TTC549 (cell line): ENCODE measurements at regions not wholly inside any gene's neighbourhood (a gene's known extent, or its start where the extent isn't known, plus 50 kb on each side); places are given as distances from the start of the nearest gene placed in this dataset.

Experiments used
- FAIRE-seq: peaks from 2 replicates; lab custom pipeline; 2012; peaks lifted over from hg19 to GRCh38; lab: Jason Lieb, UNC

DNA sequence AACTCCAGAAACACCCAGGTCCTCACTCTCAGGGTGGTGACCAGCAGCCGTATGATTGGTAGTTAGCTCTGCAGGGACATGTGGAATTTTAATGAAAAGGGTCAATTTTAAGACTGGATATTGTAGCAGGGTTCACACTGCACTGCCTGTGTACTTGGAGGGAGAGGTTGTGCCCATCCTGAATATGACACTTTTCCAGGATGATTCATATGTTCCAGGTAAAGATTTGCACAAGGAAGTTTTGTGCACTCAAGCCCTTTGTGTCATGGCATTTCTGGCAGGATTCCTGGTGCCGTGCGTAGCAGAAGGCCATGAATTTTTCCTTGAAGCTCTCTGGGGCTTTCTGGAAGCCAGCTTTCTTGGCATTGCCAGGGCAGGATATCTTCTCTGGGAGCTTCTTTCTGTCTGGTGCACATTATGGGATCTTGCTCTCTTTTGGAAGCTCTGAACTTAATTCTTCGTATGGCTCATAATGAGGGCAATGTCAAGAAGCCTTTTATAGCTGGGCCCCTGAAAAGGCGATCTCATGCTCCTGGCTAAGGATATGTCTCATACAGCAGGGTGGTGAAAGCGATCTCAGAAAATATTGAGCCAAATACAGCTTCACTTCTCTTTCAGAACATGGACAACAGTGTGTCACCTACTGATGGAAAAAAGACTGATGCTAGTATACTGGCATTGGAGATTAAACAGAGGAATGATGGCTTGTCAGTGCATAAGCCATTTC is 1133.9 kb downstream of the AACS start:
- FAIRE-seq, result no peak

DNA sequence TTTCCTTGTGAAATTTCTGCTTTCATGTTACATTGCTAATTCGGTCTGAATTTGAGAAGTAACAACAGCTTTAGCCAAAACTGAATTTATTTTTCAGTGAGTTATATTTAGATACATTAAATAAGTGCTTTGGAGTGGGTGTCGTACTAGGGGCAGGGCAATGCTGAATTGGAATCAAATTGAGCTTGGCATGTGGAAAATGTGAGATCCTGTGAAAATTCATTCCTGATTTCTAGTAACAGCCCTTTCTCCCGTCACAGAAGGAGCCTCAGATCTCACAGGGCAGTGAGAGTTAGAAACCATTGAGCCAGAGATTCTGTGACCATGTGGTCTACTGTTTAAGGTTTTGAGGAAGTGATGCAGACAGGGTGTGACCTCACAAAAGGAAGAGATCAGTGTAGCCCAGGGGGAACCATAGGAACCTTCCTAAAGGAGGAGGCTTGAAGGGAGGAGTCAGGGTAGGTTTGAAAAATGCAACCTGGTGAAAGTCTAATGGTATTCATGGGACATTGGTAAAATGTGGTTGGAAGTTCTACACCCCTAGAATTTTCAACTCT is 1136.8 kb downstream of the AACS start:
- no peak for FAIRE-seq

DNA sequence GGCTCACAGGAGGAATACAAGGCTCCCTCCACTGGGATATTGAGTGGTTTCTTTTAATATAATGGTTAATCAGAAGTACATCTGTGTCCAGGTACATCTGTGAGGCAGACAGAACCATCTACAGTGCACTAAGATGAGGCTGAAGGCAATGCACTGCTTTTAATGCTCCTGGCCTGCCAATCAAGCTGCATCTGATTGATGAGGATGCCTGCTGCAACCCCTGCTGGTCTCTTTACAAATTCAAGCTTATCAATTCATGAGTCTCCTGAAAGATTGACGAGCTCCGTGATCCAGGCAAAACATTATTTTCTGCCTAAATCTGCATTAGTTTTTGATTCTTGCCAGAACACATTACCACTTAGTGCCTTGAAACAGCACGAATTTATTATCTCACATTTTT is 1139.1 kb downstream of the AACS start:
- FAIRE-seq, result no peak

DNA sequence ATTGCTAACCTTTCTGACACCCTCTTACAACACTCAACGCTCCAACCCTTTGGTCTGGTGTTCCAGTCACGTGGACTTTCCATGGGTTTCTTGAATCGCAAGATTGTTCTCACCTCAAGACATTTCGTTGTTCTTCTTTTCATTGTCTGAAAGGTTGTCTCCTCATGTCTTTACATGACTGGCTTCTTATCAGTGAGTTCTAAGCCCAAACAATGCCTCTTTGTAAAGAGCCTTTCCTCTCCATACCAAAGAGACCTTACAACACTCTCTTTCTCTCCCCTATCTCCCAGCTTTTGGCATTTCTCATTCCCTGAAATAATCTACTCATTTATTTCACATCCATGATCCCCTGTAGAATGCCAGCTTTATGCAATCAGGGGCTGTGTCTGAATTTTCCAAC is 1144.8 kb downstream of the AACS start:
- FAIRE-seq, result no peak

DNA sequence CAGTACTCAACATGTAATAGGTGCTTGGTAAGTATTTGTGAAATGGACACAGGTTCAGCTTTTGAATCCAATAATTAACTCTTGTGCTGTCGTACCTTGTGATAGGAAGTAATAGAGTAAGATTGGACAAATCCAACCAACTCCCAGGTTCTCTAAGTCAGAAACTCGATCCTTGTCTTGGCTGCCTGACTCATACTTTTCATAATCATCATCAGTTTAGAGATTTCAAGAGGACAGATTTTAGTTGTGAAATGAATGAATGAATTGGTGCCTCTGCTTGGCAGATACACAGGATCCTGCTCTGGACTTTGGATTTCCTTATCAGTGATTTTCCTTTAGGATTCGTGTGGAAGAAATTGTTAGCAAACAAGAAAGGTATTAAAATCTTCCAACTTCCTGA is 1145.2 kb downstream of the AACS start:
- FAIRE-seq, result no peak

DNA sequence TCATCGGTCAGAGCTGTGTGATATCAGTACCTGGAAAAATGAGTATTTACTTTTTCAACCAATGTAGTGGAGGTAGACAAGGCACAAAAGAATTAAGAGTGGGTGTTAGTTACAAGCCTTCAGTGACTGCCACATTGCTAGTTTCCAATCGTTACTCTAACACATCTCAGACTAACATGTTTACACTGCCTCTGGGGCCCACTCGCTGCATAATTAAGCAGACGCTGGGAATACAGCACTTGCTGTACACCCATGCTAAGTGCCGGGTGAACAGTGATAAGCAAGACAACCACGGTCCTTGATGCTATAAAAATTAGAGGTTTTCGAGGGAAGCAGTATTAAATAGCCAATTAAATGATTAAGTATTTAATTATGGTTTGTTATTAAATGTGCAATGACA is 1147.6 kb downstream of the AACS start:
- no peak for FAIRE-seq

DNA sequence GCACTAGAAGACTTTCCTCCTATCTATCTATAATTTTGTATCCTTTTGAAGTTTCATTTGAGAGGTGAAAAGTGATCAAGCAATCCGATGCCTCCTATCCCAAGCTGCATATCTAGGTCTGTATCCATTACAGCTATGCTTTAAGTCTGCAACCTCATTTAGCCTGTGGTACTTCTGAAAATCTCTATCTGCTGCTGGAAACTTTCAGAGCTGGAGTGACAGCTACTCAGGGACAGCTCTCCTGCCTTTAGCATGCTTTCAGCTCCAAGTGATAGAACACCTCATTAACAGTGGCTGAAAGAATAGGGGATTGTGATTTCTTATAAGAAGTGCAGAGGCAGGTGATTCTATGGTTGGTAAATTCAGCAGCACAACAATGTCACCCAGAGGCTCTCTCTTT is 1153.5 kb downstream of the AACS start:
- no peak for FAIRE-seq

DNA sequence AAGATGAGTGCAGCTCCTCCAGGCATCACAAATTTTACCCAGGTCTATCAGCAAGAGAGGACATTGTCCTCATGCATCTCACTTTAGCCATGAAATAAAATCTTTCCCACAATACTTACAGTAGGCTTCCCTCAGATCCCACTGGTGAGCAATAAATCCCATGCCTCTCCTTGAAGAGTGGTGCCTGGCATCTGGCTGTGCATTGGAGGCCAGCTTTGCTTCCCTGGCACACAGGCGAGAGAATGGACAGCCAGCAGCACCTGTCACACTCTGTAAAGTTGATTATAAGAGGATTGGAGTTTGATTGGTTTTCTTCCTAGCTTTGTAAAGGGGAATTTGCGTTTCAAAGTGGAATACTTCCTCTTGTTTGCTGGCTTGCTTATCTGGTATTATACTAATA is 1153.9 kb downstream of the AACS start:
- FAIRE-seq, result no peak

DNA sequence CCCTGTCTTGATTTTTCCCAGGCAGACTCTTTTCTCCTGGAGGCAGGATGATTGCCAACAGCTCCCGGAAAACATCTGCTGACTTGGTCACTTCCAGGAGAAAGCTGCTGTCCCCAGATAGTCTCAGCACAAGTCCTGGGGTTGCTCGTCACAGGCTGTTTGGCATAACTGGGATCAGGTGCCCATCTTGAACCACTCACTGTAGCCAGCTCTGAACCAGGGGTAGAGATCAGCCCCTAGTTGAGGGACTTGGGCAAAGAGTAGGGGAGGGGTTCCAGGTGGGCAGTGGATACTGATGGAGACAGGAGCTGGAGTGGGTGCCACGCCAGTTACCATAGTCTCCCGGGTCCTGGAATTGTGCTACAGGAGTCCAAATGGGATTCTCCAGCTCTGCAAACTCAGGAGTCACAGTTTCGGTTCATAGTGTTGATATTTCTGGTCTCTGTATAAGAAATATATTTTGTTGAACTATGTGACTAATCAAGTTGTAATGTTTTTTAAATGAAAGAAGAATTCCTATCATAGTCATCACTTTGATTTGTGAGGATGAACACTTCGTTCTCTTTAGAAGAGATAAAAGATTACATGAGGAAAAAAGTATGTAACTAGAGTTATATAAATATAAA is 1154.5 kb downstream of the AACS start:
- FAIRE-seq, result no peak

DNA sequence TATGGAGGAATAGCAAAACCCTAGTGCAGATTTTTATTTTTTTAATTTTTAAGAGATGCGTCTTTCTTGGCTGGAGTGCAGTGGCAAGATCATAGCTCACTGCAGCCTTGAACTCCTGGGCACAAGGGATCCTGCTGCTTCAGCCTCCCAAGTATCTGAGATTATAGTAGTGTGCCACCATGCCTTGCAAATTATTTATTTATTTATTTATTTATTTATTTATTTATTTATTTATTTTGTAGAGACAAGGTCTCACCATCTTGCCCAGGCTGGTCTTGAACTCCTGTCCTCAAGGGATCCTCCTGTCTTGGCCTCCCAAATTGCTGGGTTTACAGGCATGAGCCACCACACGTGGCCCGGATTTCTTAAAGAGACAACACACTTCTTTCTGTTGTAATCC is 1158.8 kb downstream of the AACS start:
- no peak for FAIRE-seq

DNA sequence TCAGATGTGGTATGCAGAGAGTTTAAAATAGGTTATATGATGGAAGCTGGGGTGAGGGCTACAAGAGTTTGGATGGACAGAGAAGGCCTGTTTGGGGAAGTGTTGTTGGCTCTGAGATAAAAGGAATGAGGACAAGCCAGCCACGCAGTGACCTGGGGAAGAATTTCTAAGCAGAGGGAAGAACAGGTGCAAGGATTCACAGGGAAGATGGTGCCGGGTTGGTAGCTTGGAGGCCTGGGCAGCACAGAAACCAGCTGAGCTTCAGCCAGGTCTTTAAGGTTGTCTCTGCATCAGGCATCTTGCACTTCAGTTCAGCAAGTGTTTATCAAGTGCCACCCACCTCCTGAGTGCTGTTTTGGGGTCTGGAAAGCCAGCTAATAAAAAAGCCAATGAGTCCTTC is 1163.7 kb downstream of the AACS start:
- no peak for FAIRE-seq

DNA sequence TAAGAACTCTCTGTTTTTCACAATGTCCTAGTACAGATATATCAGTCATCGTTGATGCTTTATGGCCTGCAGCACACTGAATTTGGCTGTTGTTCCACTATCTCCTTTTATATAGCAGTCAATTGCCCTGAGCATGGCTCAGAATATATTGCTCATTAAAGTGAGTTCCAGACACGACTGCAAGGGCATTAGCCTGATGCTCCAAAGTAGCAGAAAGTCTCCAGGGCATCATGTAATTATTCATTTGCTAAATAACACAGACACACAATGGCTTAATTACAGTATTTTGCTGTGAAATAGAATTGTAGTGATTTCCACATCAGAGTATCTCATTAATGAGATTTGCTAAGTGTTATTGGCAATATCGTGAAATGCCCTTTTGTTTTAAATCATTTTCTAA is 1167.5 kb downstream of the AACS start:
- no peak for FAIRE-seq

DNA sequence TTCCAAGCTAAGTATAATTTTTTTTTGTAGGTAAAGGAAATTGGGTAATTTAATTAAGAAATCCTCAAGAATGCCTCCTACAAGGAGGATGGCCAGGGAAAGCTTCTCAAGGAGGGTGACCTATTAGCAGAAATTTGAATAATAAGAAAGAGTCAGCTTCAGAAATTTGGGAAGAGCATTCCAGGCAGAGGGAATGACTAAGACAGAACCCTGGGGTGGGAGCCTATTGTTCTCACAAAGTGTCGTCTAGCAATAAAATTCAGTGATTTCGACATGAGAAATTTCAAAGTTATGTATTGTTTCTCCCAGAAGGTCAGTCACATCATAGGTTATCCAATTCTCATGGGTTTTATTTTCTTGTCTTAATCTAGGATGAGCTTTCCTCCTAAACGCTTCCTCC is 1168.4 kb downstream of the AACS start:
- no peak for FAIRE-seq

DNA sequence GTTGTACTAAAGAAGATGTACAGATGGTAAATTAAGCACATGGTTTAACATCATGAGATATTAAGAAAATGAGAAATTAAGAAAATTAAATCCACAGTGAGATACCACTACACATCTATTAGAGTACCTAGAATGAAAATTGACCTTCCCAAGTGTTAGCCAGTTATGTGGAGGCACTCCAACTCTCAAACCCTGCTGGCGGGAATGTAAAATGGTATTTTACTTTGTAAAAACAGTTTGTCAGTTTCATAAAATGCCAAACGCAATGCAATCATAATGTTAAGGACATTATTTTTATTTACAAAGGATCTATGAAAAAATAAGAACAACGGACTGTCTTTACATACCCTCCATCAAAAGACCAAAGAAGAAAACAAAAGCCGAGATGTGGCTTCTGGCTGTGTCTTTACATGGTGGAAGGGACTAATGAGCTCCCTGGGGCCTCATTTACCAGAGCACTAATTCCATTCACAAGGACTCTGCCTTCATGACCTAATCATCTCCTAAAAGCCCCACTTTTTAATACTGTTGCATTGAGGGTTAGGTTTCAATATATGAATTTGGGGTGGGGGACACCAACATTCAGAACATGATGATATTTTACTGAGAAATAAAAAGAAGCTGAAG is 1178.7 kb downstream of the AACS start:
- FAIRE-seq, result no peak

DNA sequence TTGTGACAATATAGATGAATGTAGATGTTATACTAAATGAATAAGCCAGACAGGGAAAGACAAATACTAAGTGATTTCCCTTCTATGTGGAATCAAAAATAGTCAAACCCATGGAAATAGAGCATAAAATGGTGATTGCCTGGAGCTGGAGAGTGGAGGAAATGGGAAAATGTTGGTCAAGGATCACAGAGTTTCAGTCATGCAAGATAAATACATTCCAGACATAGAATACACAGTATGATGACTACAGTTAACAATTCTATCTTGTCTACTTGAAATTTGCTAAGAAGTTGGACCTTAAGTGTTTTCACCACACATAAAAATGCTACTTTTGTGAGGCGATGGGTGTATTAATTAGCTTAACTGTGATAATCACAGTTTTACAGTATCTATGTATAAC is 1182.7 kb downstream of the AACS start:
- no peak for FAIRE-seq

DNA sequence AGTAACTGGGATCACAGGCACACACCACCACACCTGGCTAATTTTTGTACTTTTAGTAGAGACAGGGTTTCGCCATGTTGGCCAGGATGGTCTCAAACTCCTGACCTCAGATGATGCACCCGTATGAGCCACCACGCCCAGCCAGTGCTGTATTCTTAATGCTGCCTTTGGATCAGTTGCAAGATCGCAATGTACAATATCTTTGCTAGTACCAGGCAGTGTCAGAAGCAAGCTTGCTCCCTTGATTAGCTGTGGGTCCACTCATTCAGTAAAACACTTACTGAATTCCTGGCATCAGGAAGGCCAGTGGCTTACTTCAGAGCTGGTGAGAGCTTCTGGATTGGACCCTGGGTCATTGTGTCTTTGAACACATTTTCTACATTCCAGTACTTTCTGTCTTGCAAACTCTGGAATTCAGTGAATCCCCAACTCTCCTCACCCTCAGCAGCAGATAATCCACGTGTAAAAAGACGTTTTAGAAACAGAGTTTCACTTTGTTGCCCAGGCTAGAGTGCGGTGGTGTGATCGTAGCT is 1183.7 kb downstream of the AACS start:
- FAIRE-seq, result no peak

DNA sequence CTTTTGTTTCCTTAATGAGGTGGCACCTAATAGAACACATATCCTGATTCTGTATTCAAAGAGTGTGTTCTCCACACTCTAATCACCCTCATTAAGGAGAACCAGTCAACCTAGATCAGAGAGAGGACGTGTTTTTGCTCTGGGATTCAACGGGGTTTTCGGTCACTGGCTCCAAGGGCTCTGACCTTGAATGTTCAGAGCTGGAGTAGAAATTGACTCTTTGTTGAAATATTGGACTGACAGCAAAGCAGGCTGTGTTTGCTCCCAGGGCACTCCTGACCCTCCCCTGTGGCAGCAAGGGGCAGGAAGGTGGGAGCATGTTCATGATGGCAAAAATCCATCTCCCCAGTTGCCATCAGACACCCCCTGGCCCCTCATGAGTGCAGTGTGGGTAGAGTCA is 1193.0 kb downstream of the AACS start:
- FAIRE-seq, result no peak

DNA sequence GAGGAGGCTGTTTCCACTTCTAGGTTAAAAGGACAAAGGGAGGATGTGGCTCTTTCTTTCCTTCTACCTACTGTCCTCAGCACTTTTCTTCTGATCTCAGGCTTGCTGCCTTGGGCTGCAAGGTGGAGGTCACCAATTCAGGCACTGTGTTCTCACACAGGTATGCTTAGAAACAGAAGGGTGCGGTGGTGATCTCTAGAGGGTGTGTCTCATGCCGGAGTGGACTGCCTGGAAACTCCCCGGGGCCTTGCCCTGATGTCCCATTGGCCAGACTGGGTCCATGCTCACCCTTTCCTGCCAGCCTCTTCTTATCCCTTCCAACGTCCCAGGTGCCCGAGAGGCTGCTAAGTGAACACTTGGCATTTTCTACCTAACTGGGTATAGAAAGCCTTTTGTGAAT is 1197.6 kb downstream of the AACS start:
- FAIRE-seq, result no peak

DNA sequence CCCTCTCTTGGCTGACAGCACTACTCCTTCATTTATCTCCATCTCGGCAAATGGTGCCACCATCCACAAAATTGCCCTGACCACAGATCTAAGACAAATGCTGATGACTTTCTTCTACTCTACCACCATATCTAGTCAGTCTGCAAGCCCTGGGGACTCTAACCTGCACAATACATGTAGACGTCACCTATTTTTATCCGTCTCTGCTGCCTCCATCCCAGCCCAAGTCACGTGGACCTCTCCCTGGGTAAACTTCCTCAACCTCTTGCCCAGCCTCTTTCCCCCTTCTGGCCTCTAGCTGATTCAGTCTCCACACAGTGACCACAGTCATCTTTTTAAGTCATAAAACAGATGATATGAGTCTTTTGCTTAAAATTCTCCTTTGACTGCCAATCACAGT is 1203.0 kb downstream of the AACS start:
- FAIRE-seq, result no peak

DNA sequence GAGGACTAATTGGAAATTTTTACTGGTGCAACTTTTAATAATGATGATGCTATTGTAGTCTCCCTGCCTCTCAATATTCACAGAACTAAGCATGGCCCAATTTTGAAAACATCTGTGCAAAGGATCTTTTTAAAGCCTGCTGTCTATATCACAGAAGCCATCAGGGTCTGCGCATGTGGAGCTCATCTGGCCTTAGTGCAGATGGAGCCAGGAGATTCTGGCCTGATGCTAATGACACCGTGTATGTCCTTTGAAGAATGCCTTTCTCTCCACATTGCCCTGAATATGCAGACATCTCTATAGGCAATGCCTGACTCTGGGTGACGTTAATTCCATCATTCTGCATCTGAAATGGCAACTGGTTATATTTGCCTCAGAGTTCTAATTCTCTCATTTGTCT is 1205.9 kb downstream of the AACS start:
- no peak for FAIRE-seq

DNA sequence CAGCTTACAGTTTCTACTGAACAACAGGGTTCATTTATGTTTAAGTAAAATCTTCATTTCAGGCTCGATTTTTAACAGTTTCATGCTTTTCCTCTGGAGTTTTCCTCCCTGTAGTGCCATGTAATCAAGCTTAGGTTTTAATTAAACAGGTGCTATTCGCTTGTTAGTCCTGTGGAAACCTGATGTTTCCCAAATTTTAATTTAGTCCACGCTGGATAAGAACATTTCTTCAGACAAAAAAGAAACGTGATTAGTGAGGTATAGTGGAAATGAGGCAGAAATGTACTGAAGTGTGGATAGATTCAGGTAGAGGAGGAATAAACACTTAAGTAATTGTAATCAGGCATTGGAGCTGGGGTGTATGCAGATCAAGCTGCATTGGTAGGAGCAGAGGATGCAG is 1217.5 kb downstream of the AACS start:
- FAIRE-seq, result no peak

DNA sequence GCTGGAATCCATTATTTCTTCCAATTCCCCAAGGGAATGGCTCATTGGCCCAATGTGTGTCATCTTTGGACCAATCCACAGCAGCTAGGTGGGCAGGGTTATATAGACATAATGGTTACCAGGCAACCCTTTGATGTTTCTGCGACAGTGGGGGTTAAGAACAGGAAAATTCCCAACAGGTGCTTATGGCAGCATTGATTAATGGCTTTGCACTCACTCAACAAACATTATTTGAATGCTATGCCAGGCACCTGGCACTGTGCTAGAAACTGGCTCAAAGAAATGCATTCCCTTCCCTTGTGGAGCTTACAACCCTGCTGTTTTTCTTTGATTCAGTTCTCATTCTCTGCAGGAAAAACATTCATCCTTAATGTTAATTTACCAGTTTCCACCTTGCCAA is 1221.0 kb downstream of the AACS start:
- no peak for FAIRE-seq

DNA sequence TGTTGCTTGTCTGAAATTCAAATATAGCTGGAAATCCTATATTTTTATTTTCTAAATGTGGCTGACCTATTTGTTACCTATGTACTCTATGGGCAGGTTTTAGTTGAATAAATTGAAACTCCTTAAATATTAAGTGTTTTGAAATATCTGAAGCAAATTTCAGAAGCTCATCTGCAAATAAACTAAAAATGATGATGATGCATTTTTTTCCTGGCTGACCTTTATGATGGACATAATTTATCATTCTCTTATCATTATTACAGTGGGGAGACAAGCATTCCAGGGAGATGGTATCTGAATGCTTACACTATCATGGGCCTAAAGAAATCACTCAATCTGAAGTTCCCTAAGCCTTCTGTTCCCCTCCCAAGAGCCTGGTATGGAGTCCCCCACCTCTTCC is 1225.2 kb downstream of the AACS start:
- FAIRE-seq, result no peak
